ENCODE measurements at regions not wholly inside any gene's neighbourhood (a gene's known extent, or its start where the extent isn't known, plus 50 kb on each side); places are given as distances from the start of the nearest gene placed in this dataset.

DNA sequence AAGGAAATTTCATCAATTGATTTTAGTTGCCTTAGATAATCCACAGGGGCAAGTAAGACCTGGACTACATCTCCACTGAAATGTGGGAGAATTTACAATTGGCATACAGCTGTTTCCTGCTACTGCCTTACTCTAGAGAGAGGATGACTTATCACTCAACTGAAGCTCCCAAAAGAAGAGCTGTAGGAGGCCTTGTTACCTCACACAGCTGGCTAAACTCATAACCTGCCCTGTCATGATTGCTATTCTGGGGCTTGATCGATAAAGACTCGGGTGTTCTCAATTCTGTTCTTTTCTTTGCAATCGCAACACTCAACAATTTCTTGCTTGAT, 1396.4 kb downstream of the EFNB2 start:
- DNase-seq (ENCODE audit: low read depth): no peak

DNA sequence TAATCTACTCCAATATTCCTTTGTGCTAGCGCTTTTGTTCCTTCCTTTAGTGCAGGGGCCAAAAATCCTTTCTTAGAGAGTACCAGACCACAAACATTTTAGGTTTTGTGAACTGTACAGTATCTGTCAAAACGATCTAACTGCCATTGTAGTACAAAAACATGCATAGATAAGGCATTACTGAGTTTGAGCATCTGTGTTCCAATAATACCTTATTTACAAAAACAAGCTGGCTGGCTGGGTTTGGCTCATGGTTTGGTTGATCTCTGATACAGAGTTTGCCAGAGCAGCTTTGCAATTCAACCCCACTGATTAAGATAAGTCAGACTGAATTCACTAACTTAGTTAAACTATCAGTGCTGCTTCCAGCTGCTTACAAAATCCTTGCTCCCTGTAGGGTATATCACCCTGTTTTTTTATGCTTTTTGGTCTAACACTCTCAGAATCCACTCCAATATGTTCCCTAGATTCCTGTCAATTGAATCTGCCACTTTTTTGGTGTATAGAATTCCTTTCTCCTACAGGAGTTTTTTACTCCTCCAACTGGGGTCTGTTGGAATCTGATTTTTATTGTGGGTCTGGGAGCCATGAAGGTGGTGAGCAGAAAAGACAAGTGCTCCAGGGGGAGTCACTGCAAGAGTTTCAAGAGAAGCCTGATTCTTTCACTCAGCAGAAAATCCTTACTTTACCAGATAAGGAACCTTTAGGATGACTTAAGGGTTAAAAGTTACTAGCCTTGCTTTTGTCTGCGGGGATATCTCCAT, 1399.4 kb downstream of the EFNB2 start:
- DNase-seq (ENCODE audit: low read depth): no peak

DNA sequence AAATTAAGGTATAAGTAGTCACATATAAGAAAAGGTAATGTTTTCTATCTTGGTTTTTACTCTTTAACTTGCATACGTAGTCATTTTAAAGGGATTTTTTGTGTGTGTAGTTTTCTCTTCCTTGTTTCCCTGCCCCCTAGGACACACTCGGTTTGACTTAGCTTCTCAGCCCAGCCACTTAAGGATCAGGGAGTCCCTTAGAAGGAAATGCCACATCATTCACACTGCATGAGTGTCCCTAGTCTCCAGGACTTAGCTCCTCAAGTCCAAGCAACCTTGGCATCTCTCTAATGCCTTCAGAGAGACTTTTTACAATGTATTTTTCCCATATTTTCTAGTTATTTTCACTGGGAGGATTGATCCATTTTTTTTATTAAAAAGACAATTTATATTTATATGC, 1407.7 kb downstream of the EFNB2 start:
- DNase-seq (ENCODE audit: low read depth): no peak

DNA sequence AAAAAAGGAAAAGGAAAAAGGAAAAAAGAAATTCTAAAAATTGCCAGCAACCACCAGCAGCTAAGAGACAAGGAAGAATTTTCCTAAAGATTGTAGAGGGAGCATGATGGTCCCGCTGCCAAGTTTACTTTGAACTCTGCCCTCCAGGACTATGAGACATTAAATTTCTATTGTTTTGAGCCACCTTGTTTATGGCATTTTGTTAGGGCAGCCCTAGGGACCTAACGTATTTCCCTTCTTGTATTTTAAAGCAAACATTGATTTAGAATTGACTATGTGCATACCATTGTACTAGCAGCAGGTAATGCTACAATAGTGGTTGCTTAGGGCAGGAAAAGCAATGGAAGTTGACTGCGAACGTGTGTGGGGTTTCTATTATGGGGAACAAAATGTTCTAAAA, 1414.2 kb downstream of the EFNB2 start:
- DNase-seq (ENCODE audit: low read depth): no peak

DNA sequence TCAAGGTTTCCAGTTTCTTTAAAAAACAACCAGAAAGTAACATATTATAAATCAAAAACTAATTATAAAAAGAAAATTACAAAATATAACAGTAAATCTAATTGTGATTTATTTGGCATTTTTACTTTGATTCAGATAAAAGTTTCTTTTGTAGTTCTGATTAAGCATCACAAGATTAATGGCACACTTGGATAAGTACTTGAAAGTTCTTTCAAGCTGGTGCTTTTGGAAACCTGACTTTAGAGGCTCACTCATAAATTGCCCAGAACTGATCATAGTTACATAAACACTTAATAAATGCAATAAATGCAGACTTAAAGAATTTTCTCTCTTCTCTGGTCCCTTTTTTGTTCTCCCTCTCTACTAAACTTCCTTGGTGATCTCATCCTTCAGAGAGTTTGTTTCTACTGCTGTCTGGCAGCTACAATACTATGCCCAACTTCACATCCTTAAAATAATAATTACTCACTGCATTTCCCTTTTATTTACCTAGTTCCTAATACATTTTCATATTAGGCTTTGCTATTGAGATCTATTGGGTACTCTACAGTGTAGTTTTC, 1417.0 kb downstream of the EFNB2 start:
- no peak for DNase-seq (ENCODE audit: low read depth)

DNA sequence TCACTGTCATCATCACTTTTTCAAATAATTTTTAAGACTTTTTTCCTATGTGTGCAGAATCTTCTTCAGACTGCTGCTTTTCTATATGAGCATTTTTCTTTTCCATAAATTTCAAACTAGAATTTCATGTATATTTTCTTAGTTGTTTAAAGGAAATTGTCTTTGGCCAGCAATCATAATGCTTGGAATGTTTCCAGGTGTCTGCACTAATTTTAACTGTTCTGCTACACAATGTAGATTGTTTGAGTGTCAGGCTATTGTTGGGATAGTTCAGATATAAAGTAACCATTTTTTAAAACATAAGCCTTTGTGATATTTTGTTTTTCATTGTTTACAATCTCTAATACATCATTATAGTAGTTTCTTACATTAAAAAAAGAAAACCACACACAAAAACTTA, 1418.5 kb downstream of the EFNB2 start:
- no peak for DNase-seq (ENCODE audit: low read depth)

DNA sequence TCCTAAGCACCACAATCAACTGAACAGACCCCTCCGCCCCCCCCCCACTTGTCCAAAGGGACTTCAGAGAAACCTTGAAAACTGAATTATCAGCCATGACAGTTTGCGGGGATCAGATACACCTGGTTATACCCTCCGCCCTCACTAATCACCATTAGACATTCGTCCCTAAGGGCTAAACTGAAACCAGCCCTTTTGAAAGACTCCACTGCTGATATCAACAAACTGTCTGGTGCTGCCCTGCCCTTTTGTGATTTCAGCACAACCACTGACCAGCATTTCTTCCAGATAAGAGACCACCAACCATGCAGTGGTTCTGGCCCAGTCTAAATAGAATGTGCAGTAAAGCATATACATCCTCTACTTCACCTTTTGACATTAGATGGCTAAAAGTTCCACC, 1422.9 kb downstream of the EFNB2 start:
- DNase-seq (ENCODE audit: low read depth): no peak

DNA sequence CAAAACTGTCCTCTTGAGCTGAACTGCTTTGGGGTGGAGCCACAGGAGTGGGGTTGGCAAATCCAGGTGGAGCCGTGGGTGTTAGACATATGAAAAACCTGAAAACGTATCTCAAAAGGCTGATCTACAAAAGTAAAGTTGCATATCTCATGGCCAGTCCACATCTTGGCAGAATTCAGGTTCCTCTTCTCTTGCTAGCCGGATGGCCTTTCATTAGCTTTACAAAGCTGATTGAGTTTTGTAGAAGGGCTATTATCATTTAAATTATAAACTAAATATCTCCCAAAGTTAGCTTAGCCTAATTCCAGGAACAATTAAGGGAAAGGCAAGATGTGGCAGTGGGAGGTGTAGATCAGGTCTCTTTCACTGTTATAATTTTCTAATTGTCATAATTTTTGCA, 1427.7 kb downstream of the EFNB2 start:
- no peak for DNase-seq (ENCODE audit: low read depth)

DNA sequence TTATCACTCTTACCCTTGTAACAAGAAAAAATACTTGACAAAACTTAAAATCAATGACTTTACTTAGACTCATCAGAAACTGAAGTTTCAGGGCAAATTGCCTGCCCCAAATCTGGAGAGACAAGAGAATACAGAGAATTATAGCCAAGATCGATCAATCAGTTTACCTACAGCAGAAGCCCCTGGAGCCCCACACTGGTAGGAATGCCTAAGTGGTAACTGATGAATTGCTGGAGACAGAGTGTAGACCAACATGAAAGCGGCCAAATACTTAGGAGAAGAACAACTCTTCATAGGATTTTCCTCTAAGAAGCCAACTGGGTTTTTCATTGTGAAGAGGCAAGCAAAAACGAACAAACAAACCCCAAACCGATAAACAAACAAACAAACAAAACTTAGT, 1430.0 kb downstream of the EFNB2 start:
- no peak for DNase-seq (ENCODE audit: low read depth)

DNA sequence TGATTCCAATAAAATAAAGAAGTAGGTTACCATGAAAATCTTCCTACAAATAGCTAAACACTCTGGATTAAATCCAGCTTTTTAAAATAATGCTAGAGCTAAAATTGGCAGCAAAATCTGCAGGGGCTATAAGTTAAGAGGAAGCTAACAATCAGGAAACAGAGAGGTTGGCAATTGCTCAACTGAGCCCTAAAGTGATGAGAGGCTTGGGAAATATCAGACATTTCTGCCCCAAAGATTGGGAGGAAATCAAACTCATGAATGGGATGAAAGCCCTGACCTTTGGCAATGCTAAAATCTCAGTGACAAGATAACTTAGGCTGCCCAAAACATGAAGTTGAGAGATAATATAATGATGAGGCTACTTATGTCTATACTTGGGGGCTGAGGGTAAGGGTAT, 1437.9 kb downstream of the EFNB2 start:
- no peak for DNase-seq (ENCODE audit: low read depth)

DNA sequence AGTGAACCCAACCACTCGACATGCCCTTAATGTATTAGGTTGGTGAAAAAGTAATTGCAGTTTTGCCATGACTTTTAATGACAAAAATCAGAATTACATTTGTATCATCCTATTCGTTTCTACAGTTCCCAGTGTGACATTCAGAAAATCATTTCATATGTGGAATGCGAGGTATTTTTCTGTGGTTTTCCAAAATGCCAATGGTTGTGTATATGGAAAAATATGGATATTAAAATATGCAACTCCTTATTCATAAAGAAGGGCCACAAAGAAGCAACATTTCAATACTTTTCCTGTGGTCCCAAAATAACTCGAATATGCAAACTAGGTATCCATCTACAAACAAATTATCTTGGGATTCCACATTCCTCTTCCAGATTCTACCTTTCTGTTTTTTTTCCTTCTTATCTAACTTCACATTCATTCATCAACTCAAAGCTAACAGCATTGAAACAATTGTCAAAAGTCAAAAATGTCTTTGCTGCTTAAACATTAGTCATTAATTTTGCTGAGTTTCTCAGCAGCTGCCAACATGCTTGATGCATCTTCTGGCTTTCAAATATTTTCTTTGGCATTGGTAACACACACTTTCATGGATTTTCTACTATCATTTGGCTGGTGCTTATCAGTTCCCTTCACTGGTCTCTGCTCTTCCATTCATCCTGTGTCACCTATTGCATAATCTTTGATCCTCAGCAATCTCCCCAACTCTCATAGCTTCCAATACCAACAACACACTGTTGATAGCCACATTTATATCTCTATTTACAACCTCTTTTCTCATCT, 1445.4 kb downstream of the EFNB2 start:
- DNase-seq (ENCODE audit: low read depth): no peak

DNA sequence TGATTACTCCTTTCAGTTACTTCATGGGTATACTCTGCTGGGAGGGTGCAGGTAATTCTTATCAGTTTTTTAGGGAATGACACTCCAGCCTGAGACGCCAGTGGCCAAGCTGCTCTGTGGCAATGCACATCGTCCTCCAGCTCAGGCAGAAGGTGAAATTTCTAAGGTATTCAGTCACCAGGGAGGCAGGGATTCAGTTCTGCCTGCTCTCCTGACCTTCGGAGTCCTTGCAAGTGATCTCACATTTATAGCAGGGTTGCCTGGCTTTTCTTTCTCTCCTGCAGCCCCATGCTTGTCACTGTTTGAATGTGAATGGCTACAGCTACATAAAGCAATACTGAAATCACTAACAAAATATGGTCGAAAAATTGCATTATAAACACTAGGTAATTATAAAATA, 1447.5 kb downstream of the EFNB2 start:
- DNase-seq (ENCODE audit: low read depth): no peak

DNA sequence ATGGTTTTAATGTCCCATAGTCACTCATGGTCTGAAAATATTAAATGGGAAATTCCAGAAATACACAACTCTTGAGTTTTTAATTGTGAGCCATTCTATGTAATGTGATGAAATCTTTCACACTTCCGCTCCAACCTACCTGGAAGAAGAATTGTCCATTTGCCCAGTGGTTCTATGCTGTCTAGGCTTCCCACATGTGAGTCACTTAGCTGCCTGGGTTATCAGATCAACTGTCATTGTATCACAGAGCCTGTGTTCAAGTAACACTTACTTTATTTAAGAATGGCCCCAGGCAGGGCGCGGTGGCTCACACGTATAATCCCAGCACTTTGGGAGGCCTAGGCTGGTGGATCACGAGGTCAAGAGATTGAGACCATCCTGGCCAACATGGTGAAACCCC, 1450.5 kb downstream of the EFNB2 start:
- DNase-seq (ENCODE audit: low read depth): no peak

DNA sequence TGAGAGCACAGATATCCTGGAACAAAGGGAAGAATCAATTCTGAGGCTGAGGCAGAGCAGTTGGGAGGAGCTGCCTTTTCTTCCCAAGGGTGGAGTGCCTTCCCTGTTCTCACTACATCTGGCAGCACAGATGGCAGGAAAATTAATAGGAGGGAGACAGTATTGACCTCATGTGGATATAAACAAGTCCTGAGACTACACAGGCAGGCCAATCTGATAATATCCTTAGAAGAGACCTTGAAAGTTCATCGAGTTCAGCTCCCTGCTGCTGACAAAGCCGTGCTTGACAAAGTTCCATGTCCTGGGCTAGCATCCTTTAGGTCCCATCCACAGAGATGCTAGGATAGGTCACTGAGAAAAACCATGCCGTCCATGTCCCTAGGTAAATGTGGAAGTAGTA, 1451.5 kb downstream of the EFNB2 start:
- no peak for DNase-seq (ENCODE audit: low read depth)

DNA sequence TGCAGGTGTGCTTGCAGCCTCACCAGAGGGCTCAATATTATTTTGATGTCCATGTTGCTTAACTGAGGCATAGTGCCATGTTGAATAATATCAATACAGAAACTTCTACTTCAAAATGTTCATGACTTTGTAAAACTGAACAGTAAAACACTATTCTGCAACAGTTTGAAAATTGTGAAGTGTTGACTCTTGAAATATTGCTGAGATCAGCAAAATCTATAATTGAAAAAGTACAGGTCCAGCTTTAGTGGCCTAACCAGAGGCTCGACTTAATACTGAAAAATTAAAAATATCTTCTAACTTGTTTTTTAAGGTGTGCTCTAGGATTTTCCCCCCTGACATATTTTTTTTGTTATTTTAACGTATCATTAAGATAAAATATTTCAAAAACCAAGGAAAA, 1460.7 kb downstream of the EFNB2 start:
- no peak for DNase-seq (ENCODE audit: low read depth)

DNA sequence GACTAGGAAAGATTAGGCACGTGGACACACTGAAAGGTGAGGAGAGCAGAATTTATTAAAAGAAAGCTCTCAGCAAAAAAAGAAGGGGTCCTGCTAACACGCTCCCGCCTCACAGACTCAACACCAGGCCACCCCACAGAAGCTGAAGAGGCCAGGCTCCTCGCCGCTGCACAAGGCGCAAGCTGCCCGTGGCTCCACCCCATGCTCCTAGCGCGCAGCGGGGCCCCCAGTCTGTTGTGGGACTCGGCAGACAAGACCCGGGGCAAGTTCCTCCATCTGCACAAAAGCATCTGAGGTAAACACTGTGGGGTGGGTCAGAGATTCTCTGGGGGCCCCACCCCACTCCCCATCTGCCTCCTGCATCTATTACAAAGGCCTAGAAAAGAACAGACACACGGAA, 1462.4 kb downstream of the EFNB2 start:
- DNase-seq (ENCODE audit: low read depth): no peak

DNA sequence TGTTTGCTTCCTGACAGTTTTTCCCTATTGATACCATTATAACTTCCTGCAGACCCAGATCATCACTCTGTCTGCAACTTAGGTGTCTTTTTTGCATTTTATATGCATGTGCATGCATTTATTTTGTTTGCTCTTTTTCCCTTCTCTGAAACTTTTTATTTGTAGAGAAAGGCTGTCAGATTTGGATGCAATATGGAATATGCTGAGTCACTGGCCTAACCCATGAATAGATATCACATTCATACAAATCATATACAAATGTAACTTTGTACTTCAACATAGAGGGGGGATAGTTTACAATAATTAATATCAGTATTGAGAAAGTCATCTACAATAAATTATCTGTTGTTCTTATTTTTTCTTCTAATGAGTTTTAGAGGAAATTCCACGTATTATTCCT, 1465.0 kb downstream of the EFNB2 start:
- no peak for DNase-seq (ENCODE audit: low read depth)

DNA sequence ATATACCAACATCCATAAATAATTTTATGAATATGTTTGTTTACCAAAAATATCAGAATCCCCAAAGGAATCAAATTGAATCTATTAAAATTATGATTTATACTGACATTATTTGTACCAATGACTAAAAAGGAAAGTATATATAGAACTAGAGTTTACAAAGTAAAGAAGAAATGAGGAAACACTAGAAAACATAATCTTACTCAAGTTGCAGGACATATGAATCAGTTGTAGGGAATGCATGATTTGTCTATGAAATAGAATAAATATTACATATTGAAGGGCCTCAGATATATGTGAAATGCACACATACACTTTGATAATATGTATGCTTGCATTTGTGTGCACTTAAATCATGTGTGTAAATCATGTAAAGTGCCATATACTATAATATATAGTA, 1466.4 kb downstream of the EFNB2 start:
- DNase-seq (ENCODE audit: low read depth): no peak

DNA sequence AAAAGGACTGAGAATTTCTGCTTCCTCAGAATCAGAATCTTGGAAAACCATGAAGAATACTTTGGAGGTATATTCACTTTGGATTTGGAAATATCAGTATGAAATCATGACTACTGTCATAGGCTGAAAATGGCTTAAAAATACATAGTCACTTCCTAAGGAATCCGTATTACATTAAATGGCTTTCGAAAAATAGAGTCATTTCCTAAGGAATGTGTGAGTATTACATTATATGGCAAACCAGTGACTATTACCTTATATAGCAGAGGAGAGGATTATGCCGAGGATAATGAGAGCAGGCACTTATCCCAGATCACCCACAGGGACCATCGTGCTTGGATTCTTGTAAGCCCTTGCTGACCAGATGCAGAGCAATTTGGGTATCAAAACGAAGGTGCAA, 1471.8 kb downstream of the EFNB2 start:
- no peak for DNase-seq (ENCODE audit: low read depth)

DNA sequence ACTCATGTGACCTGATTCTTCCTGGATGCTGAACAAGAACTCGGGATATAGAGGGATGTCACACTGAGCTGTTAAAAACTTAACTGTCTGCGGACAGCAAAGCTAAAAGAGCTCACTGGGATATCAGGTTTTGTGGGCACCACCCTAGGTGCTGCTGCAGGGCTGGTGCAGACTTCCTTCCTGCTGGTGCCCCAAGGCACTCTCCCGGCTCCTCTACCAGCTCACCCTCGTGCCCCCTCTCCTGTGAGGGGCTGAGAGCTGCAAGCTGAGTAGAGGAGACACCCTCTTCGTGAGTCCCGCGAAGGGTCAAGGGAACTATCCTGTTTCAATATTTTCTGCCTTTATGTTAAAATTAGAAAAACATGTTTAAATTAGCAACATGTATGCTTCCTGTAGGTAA, 1475.7 kb downstream of the EFNB2 start:
- no peak for DNase-seq (ENCODE audit: low read depth)

DNA sequence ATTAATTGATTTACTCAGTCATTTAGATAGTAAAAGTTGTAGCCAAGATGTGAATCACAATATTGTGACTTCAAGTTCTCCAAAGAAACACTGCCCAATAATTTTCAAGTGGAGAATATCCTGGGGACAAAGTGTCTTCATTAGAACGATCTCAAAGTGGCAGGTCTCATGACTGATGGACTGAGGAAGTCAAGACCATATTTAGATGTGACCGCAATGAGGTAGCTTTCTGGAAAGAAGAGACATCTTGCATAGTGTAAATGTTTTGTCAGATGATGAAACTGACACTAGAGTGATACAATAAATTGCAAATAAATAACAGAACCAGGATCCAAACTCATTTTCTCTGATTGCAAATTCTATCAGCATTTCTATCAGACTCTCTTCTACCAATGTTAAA, 1476.9 kb downstream of the EFNB2 start:
- DNase-seq (ENCODE audit: low read depth): no peak

DNA sequence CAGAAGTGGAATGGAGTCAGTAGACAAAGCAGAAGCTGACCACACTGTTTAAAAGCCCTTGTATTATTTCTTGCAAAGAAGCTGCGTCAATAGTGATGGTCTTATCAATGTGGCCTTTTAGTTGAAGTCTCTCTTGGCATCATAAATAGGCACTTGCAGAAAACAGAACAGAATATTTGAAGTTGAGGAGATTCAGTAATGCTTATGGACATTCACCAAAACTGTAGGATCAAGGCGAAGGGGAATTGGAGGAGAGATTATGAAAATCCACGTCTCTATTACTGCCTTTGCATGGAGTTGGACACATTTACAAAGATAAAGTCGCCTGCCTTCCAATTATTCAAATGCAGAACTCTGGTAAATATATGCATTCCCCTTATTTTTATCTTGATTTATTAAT, 1482.8 kb downstream of the EFNB2 start:
- DNase-seq (ENCODE audit: low read depth): no peak

DNA sequence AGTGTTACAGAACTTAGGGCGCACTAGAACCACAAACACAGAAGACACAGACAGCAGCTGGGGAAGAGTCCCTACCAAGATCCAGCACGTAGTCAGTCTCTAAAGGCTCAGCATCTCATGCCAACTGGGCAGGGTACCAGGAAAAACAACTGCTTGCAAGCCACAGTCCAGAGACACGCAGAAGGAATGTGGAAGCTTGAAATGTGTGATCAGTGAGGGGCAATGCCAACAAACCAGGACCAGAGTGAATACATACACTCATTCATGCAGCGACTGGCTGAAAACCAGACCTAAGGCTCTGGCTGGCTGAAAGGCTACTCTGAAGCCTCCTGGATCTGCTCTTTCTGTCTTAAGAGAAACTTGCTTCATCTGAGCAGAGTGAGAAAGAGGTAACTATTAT, 1484.8 kb downstream of the EFNB2 start:
- DNase-seq (ENCODE audit: low read depth): no peak

DNA sequence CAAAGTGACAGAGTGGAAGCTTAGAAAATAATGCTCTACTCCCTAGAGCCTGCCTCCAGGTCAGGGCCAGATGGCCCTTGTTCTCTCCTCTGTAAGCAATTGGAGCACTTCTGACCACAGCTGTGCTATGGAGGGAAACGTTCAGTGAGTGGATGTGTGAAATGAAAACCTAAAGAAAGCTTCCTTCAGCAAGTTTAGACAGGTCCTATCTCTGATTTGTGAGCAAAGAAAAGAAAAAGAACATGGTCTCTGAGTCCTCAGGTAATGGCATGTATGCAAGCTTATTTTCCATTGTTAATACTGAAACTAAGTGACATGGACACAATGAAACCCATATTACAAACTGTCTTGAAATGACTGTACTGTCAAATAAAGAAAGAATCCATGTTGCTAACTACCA, 1486.8 kb downstream of the EFNB2 start:
- DNase-seq (ENCODE audit: low read depth): no peak

Data from stimulated activated CD8-positive, alpha-beta memory T cell treated with anti-CD3 and anti-CD28 coated beads, Interleukin-12 subunit alpha, Interleukin-12 subunit beta, amount 100 ng/mL, for 4 hours (primary cell).